ENCODE measurements at regions not wholly inside any gene's neighbourhood (a gene's known extent, or its start where the extent isn't known, plus 50 kb on each side); places are given as distances from the start of the nearest gene placed in this dataset.
"Not testable (repeated sequence)": the region's sequence is repeated elsewhere in the genome, so short reads cannot be mapped to it uniquely, and the experiment has no call there.

DNA sequence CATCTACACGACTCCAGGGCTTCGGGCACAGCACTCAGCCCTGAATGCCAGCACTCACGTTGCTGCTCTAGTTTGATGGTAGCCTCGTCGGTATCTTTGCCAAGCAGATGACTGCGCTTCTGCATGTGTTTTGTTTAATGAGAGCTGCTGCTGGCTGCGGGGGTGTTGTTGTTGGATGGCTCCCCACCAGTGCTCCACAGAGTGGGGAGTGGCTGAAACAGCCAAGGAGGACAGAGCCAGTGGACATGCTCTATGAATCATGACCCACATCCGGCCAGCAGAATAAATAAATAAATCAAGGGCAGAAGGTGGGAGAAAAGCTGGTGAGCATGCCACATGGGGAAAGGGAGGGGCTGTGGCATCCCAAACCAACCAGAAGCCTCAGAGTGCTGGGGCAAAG, 131.2 kb upstream of the SOX11 start:
- no peak for DNase-seq (ENCODE audit: low read depth in 1 of 2, low spot score in 1 of 2)

DNA sequence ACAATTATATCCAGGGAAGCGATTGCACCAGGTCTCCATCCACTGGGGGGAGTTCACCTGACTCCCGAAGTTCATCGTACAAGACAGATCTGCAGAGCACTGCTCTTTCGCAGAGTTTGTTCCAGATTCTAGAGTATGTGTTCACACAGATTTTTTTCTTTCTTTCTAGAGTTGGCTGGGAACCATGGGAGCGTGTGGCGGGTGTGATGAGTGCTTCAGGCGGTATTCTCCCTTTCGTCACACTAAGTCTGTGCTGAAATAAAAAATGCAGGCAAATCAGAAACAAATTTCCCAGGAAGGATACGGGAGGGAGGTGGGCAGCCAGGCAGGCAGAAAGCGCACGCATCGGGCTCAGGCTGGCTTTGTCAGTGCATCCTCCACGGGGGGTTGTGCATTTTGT, 129.8 kb upstream of the SOX11 start:
- no peak for DNase-seq (ENCODE audit: low read depth in 1 of 2, low spot score in 1 of 2)

DNA sequence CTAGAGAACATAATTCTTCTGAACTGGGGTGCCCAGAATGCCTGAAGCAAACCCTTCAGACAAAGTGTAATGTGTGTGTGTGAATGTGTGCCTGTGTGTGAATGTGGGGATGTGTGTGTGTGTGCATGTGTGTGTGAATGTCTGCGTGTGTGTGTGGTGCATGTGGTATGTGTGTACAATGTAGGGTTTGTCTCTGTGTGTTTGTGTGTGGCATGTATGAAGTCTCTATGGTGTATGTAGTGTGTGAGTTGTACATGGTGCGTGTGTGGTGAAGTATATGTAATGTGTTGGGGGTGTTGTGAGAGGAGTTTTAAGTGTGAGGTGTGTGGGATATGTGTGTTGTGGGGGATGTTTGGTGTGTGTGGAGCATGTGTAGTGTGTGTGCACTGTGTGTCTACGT, 129.3 kb upstream of the SOX11 start:
- DNase-seq (ENCODE audit: low read depth in 1 of 2, low spot score in 1 of 2): no peak

DNA sequence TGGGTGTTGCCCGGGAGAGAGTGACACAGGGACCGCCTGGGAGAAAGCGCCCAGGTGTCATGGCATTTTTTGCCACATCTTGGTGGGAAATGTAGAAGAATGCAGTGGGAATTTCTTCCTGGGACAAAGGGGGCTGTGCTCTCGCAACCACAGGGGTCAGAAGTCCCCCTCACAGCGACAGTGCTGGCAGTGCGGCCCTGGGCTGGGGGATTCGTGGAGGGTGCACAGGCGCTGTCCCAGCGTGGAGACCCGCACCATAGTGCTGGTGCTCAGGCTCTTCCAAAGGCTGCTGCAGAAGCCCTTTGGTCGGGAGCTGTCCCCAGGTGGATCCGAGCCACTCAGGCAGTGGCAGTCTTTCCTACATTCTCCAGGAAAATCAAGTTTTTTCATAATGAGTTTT, 128.8 kb upstream of the SOX11 start:
- DNase-seq (ENCODE audit: low read depth in 1 of 2, low spot score in 1 of 2): no peak

DNA sequence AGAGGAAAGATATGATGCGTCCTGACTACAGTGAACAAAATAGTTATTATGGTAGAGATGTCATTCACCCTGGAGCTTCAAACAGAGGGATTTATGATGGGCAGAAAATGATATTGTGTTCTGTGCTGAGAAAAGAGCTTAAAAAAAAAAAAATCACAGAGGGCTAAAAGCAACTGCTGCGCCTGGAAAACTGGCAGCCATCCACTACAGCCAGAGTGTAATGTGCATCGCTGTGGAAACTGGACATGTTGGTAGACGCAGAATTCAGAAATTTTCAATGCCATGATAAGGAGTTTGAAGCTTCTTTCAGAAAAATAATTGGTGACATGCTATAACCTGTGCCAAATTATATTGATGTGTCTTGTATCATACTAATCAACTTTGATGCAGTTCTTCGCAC, 122.9 kb upstream of the SOX11 start:
- no peak for DNase-seq (ENCODE audit: low read depth in 1 of 2, low spot score in 1 of 2)

DNA sequence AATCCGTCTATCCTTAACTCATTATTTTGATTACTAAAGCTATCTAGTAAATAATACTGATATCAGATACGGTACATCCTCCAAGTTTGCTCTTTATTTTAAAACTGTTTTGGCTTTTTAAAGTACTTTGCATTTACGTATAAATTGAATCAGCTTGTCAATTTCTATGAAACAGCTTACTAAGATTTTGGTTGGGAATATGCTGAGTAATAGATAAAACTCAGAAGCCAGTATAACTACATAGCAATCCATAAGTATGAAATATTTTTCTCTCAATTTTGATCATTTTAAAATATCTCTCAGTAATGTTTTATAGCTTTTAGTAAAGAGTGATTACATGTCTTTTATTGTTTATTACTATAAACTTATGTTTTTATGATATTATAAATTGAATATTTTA, 116.2 kb upstream of the SOX11 start:
- DNase-seq (ENCODE audit: low read depth in 1 of 2, low spot score in 1 of 2): no peak

DNA sequence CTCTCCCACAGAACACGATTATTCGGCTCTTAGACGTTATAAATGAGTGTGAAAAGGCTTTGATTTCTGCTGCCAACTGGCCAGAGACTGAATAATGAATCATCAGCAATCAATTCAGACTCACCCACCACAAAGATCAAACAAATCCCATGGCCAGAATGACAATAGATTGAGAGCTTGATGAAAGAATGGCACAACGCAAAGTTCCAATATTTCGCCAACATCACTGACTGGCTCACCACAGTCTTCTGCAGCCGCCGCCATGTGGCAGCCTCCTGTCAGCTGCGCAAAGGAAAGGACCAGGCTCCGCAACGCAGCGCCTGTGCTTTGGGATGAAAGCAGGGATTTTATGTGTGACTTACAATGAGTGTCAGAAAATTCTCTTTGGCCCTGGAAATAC, 104.4 kb upstream of the SOX11 start:
- DNase-seq (ENCODE audit: low read depth in 1 of 2, low spot score in 1 of 2): no peak

DNA sequence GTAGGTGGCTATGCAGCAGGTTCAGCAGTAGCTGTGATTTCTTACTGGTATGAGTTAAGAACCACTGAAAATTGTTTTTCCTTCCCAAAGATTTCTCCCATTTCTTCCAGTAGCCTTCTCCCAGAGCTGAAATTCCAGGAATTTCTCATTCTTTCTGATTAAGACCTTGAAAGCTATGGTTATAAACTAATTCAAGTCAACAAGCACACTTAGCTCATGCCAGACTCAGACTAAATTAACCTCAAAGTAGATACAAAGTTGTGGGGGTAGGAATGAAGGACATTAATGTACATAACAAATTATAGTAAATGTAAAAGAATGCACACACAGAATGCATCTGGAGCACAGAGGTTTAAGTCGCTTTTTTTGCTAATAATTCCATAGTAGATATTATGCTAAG, 103.6 kb upstream of the SOX11 start:
- DNase-seq (ENCODE audit: low read depth in 1 of 2, low spot score in 1 of 2): no peak

DNA sequence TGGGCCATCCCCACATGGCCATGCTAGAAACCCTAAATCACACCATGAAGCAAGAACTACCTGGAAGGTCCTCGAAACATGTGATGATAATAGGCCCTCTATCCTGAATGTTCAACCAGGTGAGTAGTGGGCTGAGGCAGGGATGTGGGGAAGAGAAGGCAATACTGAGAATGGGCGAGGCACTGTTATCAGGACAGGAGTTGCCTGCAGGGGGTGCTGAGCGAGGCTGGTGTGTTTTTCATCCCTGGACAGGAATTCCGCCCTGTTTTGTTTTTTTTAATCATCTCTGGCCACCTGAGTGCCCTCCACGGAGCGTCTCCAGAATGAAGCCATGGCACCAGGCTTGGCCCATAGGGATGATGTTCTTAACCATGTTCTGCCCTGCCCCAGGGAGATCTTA, 103.0 kb upstream of the SOX11 start:
- no peak for DNase-seq (ENCODE audit: low read depth in 1 of 2, low spot score in 1 of 2)

DNA sequence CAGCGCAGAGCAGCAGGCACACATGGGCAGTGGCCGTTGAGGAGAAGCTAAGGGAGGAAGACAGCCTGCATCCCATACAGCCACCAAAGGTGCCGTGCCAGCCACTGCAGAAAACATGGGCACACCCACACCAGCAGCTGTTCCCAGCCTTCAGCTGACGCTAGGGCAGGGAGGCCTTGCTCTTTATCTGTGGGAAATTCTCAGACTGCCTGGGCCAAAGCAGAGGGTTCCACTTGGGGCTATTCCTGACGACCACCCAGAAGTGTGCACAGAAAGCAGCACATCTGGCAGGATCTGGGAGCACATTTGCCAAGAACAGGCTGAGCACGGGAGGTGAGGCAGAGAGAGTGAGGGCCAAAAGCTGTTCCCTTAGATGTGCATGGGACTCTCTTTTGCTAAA, 101.3 kb upstream of the SOX11 start:
- DNase-seq (ENCODE audit: low read depth in 1 of 2, low spot score in 1 of 2): no peak

DNA sequence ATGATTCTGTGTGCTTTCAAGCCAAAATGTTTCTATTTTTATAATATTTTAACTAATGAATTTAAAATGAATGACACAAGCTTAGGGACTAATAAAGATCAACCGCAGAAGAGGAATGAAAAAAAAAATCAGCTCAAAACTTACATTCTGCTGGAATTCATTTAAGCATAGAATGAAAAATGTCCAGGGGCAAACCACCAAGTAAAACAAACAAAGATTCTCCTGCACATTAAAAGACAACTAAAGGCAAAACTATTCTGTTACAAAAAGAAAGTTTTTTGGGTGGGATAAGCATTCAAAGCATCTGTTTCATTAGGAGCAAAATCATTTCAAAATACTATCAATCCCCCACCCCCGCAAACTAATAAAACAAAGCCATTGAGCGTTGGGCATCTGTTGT, 99.3 kb upstream of the SOX11 start:
- no peak for DNase-seq (ENCODE audit: low read depth in 1 of 2, low spot score in 1 of 2)

DNA sequence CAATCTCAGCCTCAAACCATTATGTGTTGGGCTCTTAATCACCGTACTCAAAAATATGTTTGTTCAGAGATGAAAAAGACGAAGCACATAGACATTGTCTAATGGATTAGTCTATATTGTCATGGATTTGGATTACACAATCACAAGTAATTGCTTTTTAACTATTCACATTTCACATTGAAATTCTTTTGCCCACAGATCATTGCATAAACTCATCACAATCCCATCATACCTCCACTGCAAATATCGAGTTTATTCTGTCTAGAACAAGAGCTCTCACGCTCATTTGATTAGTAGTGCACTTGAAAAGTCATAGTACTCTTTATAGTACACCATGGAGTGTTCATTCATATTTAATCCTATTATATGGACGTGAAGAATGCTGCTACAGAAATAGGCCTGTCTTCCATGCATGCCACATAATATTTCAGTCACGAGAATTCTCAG, 97.9 kb upstream of the SOX11 start:
- no peak for DNase-seq (ENCODE audit: low read depth in 1 of 2, low spot score in 1 of 2)

DNA sequence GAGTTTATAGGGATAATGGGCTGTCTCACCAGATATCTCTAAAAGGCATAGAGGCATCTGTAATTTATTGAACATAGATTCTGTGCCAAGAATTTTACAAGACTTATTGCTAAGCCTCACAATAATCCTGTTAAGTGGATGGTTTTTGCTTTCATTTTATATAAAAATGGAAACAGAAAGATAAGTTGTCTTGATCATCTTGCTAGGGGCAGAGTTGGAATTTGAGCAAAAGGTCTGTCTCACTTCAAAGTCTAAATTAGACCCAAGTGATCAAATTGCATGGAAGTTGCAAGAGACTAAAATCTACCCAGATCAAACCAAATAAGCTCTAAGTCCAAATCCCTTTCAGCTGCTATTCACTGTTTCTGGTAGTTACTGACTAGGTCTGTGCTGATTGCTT, 95.3 kb upstream of the SOX11 start:
- DNase-seq (ENCODE audit: low read depth in 1 of 2, low spot score in 1 of 2): no peak

DNA sequence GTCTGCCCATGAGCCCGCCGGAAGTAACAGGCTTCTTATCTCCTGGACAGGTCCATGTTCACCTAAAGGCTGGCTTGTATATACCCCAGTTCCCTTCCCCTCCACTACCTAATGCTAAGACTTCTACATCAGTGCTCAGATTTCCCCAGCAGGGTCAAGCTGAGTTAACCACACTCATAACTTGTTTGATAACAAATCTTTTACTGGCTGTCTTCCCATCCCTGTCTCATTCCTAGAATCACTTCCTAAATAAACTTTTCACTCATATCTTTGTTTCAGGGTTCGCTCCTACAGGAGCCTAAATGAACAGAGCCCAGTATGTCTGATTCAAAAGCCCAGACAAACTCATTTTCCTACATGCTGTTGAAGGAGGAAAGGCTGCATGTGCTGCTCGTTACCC, 94.0 kb upstream of the SOX11 start:
- DNase-seq (ENCODE audit: low read depth in 1 of 2, low spot score in 1 of 2): no peak

DNA sequence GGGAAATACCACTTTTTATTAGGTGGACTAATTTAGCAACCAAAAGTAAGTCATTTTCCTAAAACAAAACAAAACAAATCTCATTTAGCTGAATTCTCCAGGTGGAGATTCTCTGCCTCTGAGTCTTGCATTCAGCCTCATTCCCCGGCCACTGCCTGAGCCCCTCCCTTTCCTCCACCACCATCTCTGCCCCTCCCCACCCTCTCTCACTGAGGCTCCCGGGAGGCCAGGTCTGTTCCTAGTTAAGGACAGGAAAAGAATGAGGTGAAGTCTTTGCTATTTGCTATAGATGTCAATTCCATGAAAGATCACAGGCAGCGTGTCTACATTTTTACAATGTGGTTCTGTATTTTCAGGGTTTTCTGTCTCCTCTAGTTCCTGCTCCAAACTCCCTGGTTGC, 83.0 kb upstream of the SOX11 start:
- no peak for DNase-seq (ENCODE audit: low read depth in 1 of 2, low spot score in 1 of 2)

DNA sequence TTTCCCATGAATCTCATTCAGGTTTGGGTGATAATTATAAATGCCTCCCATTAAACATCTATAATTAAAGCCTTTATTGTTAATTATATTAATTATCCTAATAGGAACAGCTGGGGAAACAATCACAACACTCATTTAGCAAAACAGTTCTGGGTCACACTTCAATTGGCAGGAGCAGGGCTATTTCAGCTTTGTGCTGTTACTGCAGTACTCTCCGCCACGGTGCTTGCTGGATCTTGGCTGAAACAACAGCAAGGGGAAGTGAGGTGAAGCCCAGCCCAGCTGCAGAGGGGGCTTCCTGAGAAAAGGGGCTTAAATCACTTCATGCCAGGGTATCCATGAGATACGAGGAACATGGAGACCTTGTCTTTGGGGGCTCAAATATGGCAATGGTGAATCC, 79.5 kb upstream of the SOX11 start:
- no peak for DNase-seq (ENCODE audit: low read depth in 1 of 2, low spot score in 1 of 2)

DNA sequence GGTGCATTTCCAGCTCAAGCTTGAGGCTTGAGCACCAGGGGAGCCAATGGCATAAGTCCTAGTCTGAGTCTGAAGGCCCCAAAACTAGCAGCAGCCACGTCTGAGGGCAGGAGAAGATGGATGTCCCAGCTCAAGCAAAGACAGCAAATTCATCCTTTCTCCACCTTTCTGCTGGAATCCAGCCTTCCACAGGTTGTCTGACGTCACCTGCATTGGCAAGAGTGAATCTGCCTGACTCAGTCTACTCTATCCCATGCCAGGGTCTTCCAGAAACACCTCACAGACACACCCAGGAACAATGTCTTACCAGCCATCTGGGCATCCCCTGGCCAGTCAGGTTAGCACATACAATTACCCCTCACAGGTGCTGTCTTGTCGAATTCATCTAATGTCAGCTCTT, 76.2 kb upstream of the SOX11 start:
- no peak for DNase-seq (ENCODE audit: low read depth in 1 of 2, low spot score in 1 of 2)

DNA sequence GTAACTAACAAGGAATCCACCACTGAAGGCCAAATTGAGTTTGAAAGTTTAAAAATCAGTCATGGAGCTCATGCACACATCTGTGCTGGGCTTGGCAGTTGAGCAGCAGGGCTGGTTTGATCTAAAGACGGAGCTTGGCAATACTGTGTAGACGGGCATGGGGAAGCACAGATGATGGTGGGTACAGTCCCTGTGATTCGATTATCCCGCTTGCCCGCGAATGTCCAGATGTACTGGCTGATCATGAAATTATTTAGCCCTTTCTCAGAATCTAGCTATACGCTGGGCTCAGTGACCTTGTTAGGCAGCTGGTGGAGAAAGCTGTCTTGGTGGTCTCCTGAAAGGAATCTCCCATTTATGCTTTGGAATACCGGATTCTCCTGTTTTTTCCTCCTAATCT, 74.8 kb upstream of the SOX11 start:
- no peak for DNase-seq (ENCODE audit: low read depth in 1 of 2, low spot score in 1 of 2)

DNA sequence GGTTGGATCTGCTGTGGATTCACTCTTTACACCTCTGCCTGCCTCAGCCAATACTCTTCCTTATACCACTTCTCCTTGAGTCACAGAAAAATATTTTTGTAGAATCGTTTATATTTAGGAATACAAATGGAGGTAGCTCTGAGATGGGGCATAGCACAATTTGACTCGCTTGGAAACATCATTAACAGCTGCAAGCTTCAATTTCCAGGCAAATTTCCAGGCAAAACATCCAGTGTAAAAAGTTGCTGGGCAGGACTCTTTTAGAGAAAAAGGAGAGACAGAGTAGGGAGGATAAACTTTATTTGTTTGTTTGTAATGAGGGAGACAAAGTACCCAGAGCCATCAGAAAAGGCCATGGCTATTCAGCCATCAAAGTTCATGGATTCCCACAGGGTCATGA, 74.4 kb upstream of the SOX11 start:
- no peak for DNase-seq (ENCODE audit: low read depth in 1 of 2, low spot score in 1 of 2)

DNA sequence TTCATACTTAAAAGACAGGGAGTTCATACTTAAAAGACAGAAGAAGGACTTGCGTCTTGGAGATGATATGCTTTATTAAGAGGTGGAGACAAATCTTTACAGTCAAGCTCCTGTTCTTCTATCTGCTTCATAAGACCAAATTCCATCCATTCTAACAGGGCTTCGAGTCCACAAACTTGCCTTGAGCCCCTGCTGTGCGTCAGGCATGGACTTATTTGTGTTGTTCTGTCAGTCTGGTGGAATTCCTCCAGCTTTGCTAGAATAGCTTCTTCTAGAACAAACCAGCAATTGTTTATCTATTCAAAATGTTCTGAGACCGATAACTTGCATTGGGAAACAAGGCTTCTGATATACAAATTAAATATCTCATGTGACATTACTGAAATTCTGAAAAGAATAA, 73.9 kb upstream of the SOX11 start:
- DNase-seq (ENCODE audit: low read depth in 1 of 2, low spot score in 1 of 2): no peak

DNA sequence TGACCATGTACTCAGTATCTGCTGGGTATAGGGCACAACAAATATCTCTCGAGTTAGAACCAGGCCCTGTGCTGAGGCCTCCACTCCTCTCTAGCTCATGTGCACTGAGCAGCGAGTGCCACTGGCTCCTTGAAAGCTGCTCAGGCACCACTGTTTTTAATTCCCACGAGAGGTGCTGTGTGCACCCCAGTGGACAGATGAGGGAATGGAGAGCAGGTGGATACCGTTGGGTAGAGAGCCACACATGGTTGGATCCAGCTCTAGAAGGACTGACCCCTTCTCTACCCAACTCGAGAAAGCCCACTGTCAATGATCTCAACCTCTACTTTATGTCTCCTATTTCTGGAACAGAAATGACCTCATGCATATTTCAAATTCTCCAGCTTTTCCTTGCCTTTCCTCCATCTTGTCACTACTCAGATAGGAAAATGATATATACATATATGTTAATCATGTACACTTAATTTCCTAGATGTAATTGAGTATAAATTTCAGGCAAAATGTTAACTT, 66.6 kb upstream of the SOX11 start:
- DNase-seq (ENCODE audit: low read depth in 1 of 2, low spot score in 1 of 2): not testable (repeated sequence)

DNA sequence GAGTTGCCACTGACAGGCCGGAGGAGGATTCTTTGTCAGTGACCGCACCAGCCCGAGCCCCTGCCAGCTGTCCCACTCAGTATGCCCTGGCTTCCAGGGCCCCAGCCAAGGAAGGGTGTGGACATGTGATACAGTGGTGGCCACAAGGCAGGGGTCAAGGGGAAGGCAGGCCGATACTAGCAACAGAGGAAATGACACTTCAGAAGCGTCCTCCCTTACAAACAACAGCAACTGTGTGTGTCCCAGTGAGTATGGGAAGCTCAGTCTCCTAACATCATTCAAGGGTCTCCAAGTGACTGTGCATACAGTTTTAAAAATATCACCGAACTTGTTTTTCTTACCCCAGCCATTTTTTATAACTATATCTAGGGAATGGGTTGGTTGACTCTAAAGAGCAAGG, 63.7 kb upstream of the SOX11 start:
- DNase-seq (ENCODE audit: low read depth in 1 of 2, low spot score in 1 of 2): not testable (repeated sequence)

DNA sequence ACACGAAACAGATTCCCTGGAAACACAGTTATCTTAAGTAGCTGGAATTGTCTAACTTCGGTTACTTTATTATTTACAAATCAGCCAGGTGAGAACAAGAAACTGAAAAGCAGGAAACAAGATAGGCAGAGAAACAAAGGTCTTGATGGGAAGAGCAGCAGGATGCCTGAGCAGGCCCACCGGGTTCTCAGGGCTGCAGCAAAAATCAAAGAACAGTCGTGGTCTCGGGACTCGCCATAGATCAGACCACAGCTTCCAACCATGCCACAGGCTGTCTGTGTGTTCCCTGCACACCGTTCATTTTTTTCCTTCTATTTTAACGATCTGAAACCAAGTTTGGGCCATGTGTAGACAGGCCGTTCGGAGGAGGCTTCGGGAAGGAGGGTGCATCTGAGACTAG, 62.7 kb upstream of the SOX11 start:
- not testable (repeated sequence) for DNase-seq (ENCODE audit: low read depth in 1 of 2, low spot score in 1 of 2)

DNA sequence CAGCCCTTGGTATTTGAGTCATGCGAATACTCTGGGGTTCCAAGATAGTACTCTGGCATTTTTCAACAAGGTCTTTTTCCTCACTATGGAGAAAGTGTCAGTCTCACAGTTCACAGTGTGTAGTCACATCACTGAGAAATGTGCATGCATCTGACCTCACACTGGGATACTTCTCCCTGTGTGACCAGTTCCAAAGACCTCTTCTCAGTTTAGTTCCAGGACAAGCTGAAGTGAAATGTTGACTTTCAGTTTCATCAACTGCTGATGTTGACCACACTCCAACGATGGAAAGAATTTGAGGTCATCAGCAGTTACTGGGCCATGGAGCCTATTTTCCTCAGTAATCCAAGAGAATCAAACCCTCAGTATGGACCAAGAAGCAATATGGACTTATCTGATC, 55.1 kb upstream of the SOX11 start:
- not testable (repeated sequence) for DNase-seq (ENCODE audit: low read depth in 1 of 2, low spot score in 1 of 2)

Measured in activated CD4-positive, alpha-beta T cell treated with anti-CD3 and anti-CD28 coated beads, Interleukin-2, amount 50 U/mL, for 24 hours (primary cell).